Right ventricle myocardium inferior (tissue), 1 donor: ENCODE measurements at regions not wholly inside any gene's neighbourhood (a gene's known extent, or its start where the extent isn't known, plus 50 kb on each side); places are given as distances from the start of the nearest gene placed in this dataset.
A peak's percentile ranks its signal among the peaks of the same experiment; 100 is the strongest.
"Not testable (repeated sequence)": the region's sequence is repeated elsewhere in the genome, so short reads cannot be mapped to it uniquely, and the experiment has no call there.

ENCODE experiments used
- ATAC-seq: fragments of 200-7000 bp; cut with Tn5 transposase; one replicate; pipeline ENCODE4 v1.9.1; 2020; ENCODE audit warnings: mild to moderate bottlenecking, moderate library complexity
- DNase-seq: peaks from one replicate; pipeline ENCODE4 v3.0.0; 2021; ENCODE audit errors: missing footprints
- intact Hi-C: fragments of 100-400 bp; cut with DNase I; formaldehyde crosslinking; loops from one replicate; pipeline ENCODE4 v1.11.0; 2022
- donor health status: DM: no; HTN: yes; CAD: no; lungs with severe emphysema.

- no peak for ATAC-seq
- DNase-seq = no peak
- intact Hi-C loops = no loop called here
Measured at GRCh38 chr2:53610260-53610659, 157.3 kb upstream of the CHAC2 start.

DNA sequence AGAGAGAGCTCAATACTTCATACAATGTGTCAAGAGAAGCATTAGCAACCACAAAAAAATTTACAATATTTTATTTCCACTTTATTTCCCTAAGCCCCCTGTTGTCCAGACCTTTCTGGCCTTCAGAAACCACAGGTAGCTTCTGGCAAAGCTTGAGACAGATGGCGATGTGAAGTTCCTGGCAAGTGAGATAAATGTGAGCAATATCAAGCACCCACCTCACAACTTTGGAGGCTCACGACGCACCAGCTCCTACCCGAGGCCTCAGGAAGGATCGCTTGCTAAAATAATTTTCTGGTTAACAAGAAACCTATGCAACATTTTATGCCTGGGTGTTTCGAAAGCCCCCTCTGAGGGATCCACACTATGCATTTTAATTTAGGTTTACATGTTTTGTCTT is 158.1 kb upstream of the CHAC2 start:
- no peak for DNase-seq
- no peak for ATAC-seq
- intact Hi-C loops = no loop called here

- intact Hi-C loops = no loop called here
- no peak for DNase-seq
- no peak for ATAC-seq
Measured at GRCh38 chr2:53608293-53608692, 159.3 kb upstream of the CHAC2 start.

DNA sequence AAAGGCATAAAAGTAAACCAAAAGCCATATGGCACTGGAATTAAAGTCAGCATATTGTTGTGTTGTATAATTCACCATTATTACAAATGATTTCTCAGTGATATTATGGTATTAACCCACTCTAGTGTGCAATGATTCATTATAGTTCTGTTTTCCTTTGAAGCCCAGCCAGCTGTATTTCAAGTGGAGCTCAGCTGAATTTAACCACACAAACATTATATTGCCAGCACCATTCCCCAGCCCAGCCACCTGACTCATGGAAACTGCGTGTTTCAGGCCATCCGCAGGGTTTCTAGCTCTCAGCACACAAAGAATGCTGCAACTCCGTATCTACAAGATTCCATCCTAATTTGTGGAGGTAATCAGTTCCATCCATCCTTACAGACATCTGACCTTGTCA is 166.8 kb upstream of the CHAC2 start:
- DNase-seq (no peak), ATAC-seq (no peak)
- intact Hi-C loops = no loop called here

GRCh38 chr2:53586733-53587612 is 180.6 kb upstream of the CHAC2 start:
- intact Hi-C loops, ATAC-seq, DNase-seq: not testable (repeated sequence)

DNA sequence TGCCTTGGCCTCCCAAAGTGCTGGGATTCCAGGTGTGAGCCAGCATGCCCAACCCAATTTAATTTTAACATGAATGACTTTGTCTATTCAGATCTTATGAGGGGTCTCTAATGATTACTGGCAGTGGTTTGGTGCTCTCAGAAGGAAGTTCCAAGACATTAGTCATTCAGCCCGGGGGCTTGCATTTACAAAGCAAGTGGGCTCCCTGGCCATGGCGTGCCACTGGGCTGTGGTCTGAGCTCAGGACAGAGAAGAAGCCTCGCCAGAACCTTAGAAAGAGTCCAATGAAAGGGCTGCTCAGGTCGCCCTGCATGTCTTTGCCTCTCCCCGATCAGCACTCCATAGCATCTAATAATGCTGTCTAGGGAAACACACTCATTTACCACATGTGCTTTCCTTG is 182.6 kb upstream of the CHAC2 start:
- intact Hi-C loops = no loop called here
- DNase-seq (no peak), ATAC-seq (no peak)

GRCh38 chr2:53583583-53583982 is 184.0 kb upstream of the CHAC2 start:
- no peak for ATAC-seq
- DNase-seq = no peak

GRCh38 chr2:53582556-53582955 is 185.0 kb upstream of the CHAC2 start:
- no peak for ATAC-seq
- no peak for DNase-seq
- intact Hi-C loops = no loop called here

More at GRCh38 chr2:53583583-53583982, 184.0 kb upstream of the CHAC2 start:
- intact Hi-C loops = no loop called here

- no peak for DNase-seq
- ATAC-seq = no peak
- intact Hi-C loops = no loop called here
Measured at GRCh38 chr2:53576166-53576565, 191.4 kb upstream of the CHAC2 start.

GRCh38 chr2:53575721-53576124 is 191.9 kb upstream of the CHAC2 start:
- DNase-seq (no peak), ATAC-seq (no peak)
- intact Hi-C loops = no loop called here

DNA sequence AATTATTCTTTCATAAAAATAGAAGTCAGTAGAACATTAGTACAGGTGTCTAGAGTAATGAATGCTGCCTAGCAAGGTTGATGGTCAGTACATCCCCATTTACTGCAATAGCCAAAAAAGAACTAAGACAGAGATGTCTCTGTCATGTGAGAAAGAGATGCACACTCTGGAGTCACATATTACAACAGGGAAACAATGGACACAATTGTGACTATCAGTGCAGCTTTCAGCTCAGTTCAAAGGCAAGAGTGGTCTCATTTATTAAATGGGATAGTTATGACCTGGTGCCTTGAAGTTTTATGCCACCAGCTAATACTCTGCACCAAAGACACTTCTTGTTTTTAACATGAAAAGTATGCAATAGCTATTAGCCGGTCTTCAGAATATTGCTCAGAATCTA is 194.9 kb upstream of the CHAC2 start:
- DNase-seq = no peak
- intact Hi-C loops = no loop called here
- no peak for ATAC-seq

DNA sequence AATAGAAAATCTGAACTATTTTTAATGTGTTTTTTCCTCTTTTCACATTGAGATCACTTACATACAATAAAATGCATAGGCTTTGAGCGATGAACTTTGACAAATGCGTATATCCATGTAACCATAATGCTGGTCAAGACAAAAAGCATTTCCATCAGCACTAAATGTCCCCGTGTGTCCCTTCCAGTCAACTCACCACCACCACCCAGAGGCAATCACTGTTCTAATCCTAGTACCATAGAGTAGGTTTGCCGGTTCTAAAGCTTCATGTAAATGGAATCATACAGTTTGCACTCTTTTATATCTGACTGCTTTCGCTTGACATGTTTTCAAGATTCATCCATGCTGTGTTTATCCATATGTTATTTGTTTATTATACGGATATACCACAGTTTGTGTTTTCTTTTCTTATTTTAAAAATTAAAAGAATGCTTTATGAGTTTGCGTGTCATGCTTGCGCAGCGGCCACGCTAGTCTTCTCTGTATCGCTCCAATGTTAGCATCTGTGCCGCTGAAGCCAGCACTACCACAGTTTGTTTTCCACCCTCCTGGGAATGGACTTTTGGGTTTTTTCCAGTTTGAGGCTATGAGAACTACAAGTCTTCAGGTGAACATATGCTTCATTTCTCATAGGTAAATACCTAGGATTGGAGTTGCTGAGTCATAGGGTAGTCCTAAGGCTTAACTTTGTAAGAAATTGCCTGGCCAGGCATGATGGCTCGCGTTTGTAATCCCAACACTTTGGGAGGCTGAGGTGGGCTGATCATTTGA is 197.5 kb upstream of the CHAC2 start:
- intact Hi-C loops = no loop called here
- ATAC-seq (no peak), DNase-seq (no peak)

DNA sequence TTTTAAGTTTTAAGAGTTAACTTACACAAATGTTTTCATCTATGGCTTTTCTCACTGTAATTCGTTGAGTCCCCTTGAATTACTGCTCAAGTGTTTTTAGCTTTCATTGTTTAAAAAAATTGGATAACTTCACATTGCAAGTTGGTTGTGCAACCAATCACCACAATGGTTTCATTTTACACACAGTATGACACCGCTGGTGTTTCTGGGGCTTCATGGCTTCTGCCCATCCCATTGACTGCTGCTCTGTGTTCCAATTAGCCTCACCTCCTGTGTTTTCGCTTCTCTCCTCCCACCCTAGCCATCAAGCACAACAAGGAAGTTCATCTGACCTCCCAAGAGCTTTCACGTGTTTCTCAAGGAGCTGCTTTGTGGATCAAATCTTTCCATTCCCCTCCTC is 199.1 kb upstream of the CHAC2 start:
- DNase-seq (no peak), ATAC-seq (no peak)
- intact Hi-C loops = no loop called here

DNA sequence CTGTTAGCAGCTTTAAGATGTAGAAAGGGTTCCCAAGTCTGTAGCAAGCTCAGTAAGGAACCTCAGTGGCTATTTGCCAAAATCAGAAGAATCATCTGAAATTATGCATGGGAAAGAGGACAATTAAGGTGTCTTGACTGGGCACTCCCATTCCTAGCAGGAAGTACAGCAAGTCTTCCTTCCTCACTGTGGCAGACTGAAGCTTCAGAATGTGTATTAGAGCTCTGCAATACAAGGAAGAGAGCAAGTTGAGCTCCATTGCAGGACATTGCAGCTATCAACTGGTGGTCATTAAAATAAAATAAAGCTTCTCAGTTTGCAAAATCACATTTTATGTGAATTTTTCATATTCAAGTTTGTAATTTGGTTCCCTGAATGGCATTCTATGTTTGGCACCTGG is 200.5 kb upstream of the CHAC2 start:
- intact Hi-C loops = no loop called here
- DNase-seq (no peak), ATAC-seq (no peak)

GRCh38 chr2:53562407-53562806 is 205.2 kb upstream of the CHAC2 start:
- ATAC-seq = no peak
- intact Hi-C loops = no loop called here
- DNase-seq = no peak

DNA sequence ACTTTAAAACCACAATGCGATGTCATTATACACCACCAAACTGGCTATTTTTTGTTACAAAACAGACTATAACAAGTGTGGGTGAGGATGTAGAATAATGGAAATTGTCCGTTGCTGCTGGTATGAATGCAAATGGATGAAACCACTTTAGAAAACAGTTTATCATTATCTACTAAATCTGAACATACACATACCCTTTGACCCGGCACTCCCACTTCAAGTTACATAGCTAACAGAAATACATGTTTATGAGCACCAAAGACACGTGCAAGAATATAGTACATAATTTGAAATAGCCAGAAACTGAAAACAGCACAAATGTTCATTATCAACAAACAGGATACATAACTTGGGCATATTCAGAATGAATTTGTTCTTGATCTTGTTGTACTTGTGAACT is 206.4 kb upstream of the CHAC2 start:
- ATAC-seq (no peak), DNase-seq (no peak)
- intact Hi-C loops = no loop called here

- intact Hi-C loops = no loop called here
- ATAC-seq (no peak), DNase-seq (no peak)
Measured at GRCh38 chr2:53559302-53559966, 208.2 kb upstream of the CHAC2 start.

GRCh38 chr2:53558867-53559266 is 208.7 kb upstream of the CHAC2 start:
- ATAC-seq (no peak), DNase-seq (no peak)
- intact Hi-C loops = no loop called here

GRCh38 chr2:53549497-53549896 is 218.1 kb upstream of the CHAC2 start:
- intact Hi-C loops = loop anchor here (5.0 kb wide), 1 partner anchor 167 kb away; no protein-coding TSS in a partner anchor
- ATAC-seq = peak; percentile 96
- no peak for DNase-seq

- DNase-seq (no peak), ATAC-seq (no peak)
- intact Hi-C loops = loop anchor here (5.0 kb wide), 1 partner anchor 163 kb away; no protein-coding TSS in a partner anchor
Measured at GRCh38 chr2:53545604-53546003, 222.0 kb upstream of the CHAC2 start.
